Limb (tissue), 2 donors: ENCODE measurements at regions not wholly inside any gene's neighbourhood (a gene's known extent, or its start where the extent isn't known, plus 50 kb on each side); places are given as distances from the start of the nearest gene placed in this dataset.
"Not testable (repeated sequence)": the region's sequence is repeated elsewhere in the genome, so short reads cannot be mapped to it uniquely, and the experiment has no call there.

ENCODE experiments used
- DNase-seq, 2 donors: peaks; one replicate each; pipeline ENCODE4 v3.0.0-alpha.2; 2016; ENCODE audit errors: extremely low spot score in 2 of 2

- DNase-seq: not testable (repeated sequence)
Measured at GRCh38 chr9:66830777-66831497, 69.6 kb upstream of the ZNF658 start.

- DNase-seq: not testable (repeated sequence)
Measured at GRCh38 chr9:66832222-66832621, 68.3 kb upstream of the ZNF658 start.

GRCh38 chr9:66837242-66837937, 63.1 kb upstream of the ZNF658 start:
- DNase-seq: not testable (repeated sequence)
